IMR-90 (cell line): ENCODE measurements at regions not wholly inside any gene's neighbourhood (a gene's known extent, or its start where the extent isn't known, plus 50 kb on each side); places are given as distances from the start of the nearest gene placed in this dataset.

ENCODE experiments used
- ATAC-seq: fragments of 200-7000 bp; cut with Tn5 transposase; 2 replicates; pipeline ENCODE4 v1.9.1; 2020; ENCODE audit warnings: low read depth, mild to moderate bottlenecking, moderate library complexity
- BruUV-seq: library from RNA; stranded (reverse); fragments of 400-500 nt; replicated peaks from 2 replicates; lab custom pipeline; 2021; lab: Mats Ljungman, UMichigan
- CTCF ChIA-PET: fragments of 300-600 bp; formaldehyde crosslinking; extraction: SDS; loops from one replicate; lab custom pipeline; 2021; ENCODE audit warnings: antibody characterized with exemption; lab: Yijun Ruan, JAX
- POLR2A ChIA-PET: fragments of 300-600 bp; sonication (Branson Sonifier 250); formaldehyde crosslinking; loops from one replicate; lab custom pipeline; 2022; ENCODE audit warnings: antibody characterized with exemption; ENCODE audit not compliant: unreplicated experiment; lab: Charles Lee
- DNase-seq: peaks from one replicate; pipeline ENCODE4 v3.0.0; 2013
- H2AFZ ChIP-seq: replicated peaks from 2 replicates; pipeline ENCODE3; 2013; ENCODE audit warnings: low read length, mild to moderate bottlenecking; ENCODE audit not compliant: poor library complexity
- H2AK5ac ChIP-seq: 2 replicates; pipeline ENCODE4 v1.6.1; 2013; ENCODE audit warnings: low read depth, low read length, inconsistent platforms
- H2AK9ac ChIP-seq: replicated peaks from 2 replicates; pipeline ENCODE3; 2013; ENCODE audit warnings: mild to moderate bottlenecking, low read depth, low read length, moderate library complexity; ENCODE audit not compliant: poor library complexity
- H2BK120ac ChIP-seq: 2 replicates; pipeline ENCODE4 v1.6.1; 2013; ENCODE audit warnings: low read depth, low read length, inconsistent platforms
- H2BK15ac ChIP-seq: 3 replicates; pipeline ENCODE4 v1.6.1; 2013; ENCODE audit warnings: low read depth, low read length, inconsistent platforms
- H2BK20ac ChIP-seq: 2 replicates; pipeline ENCODE4 v1.6.1; 2013; ENCODE audit warnings: low read depth, mild to moderate bottlenecking, inconsistent platforms, low read length, moderate library complexity
- H2BK5ac ChIP-seq: 2 replicates; pipeline ENCODE4 v1.6.1; 2013; ENCODE audit warnings: mild to moderate bottlenecking, low read depth, low read length, inconsistent platforms; ENCODE audit not compliant: poor library complexity, severe bottlenecking
- H3K14ac ChIP-seq: replicated peaks from 2 replicates; pipeline ENCODE4 v1.6.1; 2013; ENCODE audit warnings: low read depth, low read length, inconsistent platforms
- H3K18ac ChIP-seq: 2 replicates; pipeline ENCODE4 v1.6.1; 2013; ENCODE audit warnings: low read depth, low read length, control low read depth
- H3K23ac ChIP-seq: 2 replicates; pipeline ENCODE4 v1.6.1; 2013; ENCODE audit warnings: low read depth, low read length, inconsistent platforms
- H3K27ac ChIP-seq: 2 replicates; pipeline ENCODE4 v1.5.1; 2013; ENCODE audit warnings: mild to moderate bottlenecking, control low read depth, low read length; ENCODE audit not compliant: insufficient read depth
- H3K27me3 ChIP-seq: 2 replicates; pipeline ENCODE4 v1.6.1; 2013; ENCODE audit warnings: low read length; ENCODE audit not compliant: control insufficient read depth, insufficient read depth
- H3K36me3 ChIP-seq: 2 replicates; pipeline ENCODE4 v1.6.1; 2013; ENCODE audit warnings: low read length, mixed read lengths; ENCODE audit not compliant: control insufficient read depth, insufficient read depth
- H3K4ac ChIP-seq: 2 replicates; pipeline ENCODE4 v1.6.1; 2013; ENCODE audit warnings: low read depth, low read length, inconsistent platforms
- H3K4me1 ChIP-seq: 2 replicates; pipeline ENCODE4 v1.6.1; 2013; ENCODE audit warnings: low read length, mixed read lengths; ENCODE audit not compliant: control insufficient read depth, insufficient read depth
- H3K4me2 ChIP-seq: 2 replicates; pipeline ENCODE4 v1.6.1; 2013; ENCODE audit warnings: low read depth, mild to moderate bottlenecking, control low read depth, low read length, moderate library complexity
- H3K4me3 ChIP-seq: 2 replicates; pipeline ENCODE4 v1.5.1; 2013; ENCODE audit warnings: low read depth, mild to moderate bottlenecking, control low read depth, low read length, moderate library complexity; ENCODE audit not compliant: insufficient read depth
- H3K56ac ChIP-seq: 2 replicates; pipeline ENCODE4 v1.6.1; 2013; ENCODE audit warnings: low read length, inconsistent platforms; ENCODE audit not compliant: insufficient read depth; ENCODE audit errors: extremely low read depth
- H3K79me1 ChIP-seq, 2 experiments: 2 replicates each; pipeline ENCODE4 v1.6.1; 2013; ENCODE audit warnings: low read length in 2 of 2, inconsistent platforms in 1 of 2, low read depth in 1 of 2
- H3K9ac ChIP-seq: 2 replicates; pipeline ENCODE4 v1.6.1; 2013; ENCODE audit warnings: low read depth, low read length, control low read depth
- H3K9me1 ChIP-seq: 2 replicates; pipeline ENCODE4 v1.6.1; 2013; ENCODE audit warnings: low read length, inconsistent platforms; ENCODE audit not compliant: insufficient read depth
- H3K9me3 ChIP-seq: 2 replicates; pipeline ENCODE4 v1.6.1; 2013; ENCODE audit warnings: low read length; ENCODE audit not compliant: control insufficient read depth, insufficient read depth
- H4K20me1 ChIP-seq: 2 replicates; pipeline ENCODE4 v1.6.1; 2013; ENCODE audit warnings: low read length, inconsistent platforms; ENCODE audit not compliant: insufficient read depth
- H4K5ac ChIP-seq: 2 replicates; pipeline ENCODE4 v1.6.1; 2013; ENCODE audit warnings: mild to moderate bottlenecking, low read depth, low read length, control low read depth
- H4K8ac ChIP-seq, 2 experiments: 2 replicates each; pipeline ENCODE4 v1.6.1; 2013; ENCODE audit warnings: low read depth in 2 of 2, low read length in 2 of 2, control low read depth in 1 of 2, inconsistent platforms in 1 of 2
- H4K91ac ChIP-seq: 2 replicates; pipeline ENCODE4 v1.6.1; 2013; ENCODE audit warnings: low read depth, low read length, inconsistent platforms; ENCODE audit not compliant: insufficient read depth
- CEBPB ChIP-seq: IDR thresholded peaks from 2 replicates; pipeline ENCODE4 v1.6.1; 2012; ENCODE audit warnings: low read depth, low read length, improper control_type of control experiment
- CHD1 ChIP-seq: IDR thresholded peaks from 2 replicates; pipeline ENCODE4 v1.6.1; 2012; ENCODE audit warnings: low read depth, low read length, improper control_type of control experiment
- FOS ChIP-seq: fragments of 150-350 bp; IDR thresholded peaks from 2 replicates; pipeline ENCODE4 v1.6.1; 2016; ENCODE audit warnings: low read depth, low read length
- MAZ ChIP-seq: IDR thresholded peaks from 2 replicates; pipeline ENCODE4 v1.6.1; 2012; ENCODE audit warnings: low read depth, mild to moderate bottlenecking, low read length, improper control_type of control experiment, moderate library complexity, borderline replicate concordance
- MXI1 ChIP-seq: IDR thresholded peaks from 2 replicates; pipeline ENCODE4 v1.6.1; 2012; ENCODE audit warnings: low read depth, mild to moderate bottlenecking, low read length, moderate library complexity, borderline replicate concordance
- SMC3 ChIP-seq: fragments of 150-350 bp; IDR thresholded peaks from 2 replicates; pipeline ENCODE4 v1.6.1; 2016; ENCODE audit warnings: low read depth, mild to moderate bottlenecking, antibody characterized with exemption, low read length, moderate library complexity
- WGBS, 2 experiments: methylation state at CpG; one replicate each; pipeline versions ENCODE4 v1.1.5 to v1.1.7; 2013; ENCODE audit warnings: missing lambda C conversion rate in 2 of 2; ENCODE audit not compliant: insufficient read length in 1 of 2; ENCODE audit errors: extremely low coverage in 2 of 2; 5-methylcytosine and 5-hydroxymethylcytosine counted together
- dilution Hi-C: fragments of 300-500 bp; cut with HindIII; formaldehyde crosslinking; loops from one replicate; pipeline ENCODE4 v1.14.3; 2018; ENCODE audit warnings: low sequenced_read_pairs; ENCODE audit not compliant: unreplicated experiment
- in situ Hi-C: fragments of 300-500 bp; cut with MboI; formaldehyde crosslinking; loops from 3 replicates; pipeline ENCODE4 v1.14.3; 2019; ENCODE audit warnings: low sequenced_read_pairs, inconsistent platforms, mixed read lengths
- intact Hi-C: fragments of 100-400 bp; cut with micrococcal nuclease; formaldehyde crosslinking; loops from 2 replicates; pipeline ENCODE4 v1.10.0; 2022
- TF ChIP-seq, protein P1 (sequence below): fragments of 150-350 bp; IDR thresholded peaks from 2 replicates; pipeline ENCODE4 v1.6.1; 2017; ENCODE audit warnings: mild to moderate bottlenecking, antibody characterized with exemption, low read length, low read depth

DNA sequence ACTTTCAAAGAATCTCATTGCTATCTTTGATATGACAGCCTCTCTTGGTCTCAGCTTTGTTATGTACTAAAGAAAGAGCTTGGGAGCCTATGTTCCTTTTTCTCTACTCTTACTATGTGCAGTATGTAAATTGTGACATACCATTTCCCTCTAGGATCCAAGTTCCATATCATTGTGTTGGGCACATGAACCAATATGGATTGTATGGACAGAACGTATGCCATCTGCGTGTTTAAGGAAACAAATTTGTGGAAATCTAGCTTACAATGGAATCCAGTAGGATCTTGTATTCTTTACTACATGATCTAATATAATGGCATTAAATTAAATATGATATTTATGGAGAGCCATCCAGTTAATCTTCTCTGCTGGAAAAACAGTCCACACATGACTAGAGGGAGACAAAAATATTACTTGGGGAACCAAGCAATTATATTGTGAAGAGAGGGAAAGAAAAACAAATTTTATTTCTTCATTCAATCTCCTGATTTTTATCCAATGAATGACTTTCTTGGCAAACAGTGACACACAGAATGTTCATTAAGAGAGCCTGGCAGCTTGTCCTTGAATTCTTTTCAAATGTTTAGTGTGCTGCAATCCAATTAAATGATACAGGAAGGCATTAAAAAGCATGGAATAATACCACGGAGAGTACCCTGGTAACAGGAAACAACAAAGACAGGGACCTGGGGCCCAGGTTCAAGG is 106.5 kb upstream of the DAB1 start:
- Histone ChIP-seq H3K79me1 (no peaks in the 10 kb centered on the region), H3K14ac (no peak overlapping the region), H4K20me1 (no peaks in the 10 kb centered on the region), H4K5ac (no peak overlapping the region), H4K8ac (no peak overlapping the region), H2AK5ac (no peak overlapping the region), H3K36me3 (no peaks in the 10 kb centered on the region), H4K91ac (no peak overlapping the region), H3K4ac (no peak overlapping the region), H2AK9ac (no peak overlapping the region), H3K18ac (no peak overlapping the region), H2AFZ (no peak overlapping the region), H3K27ac (no peak overlapping the region), H2BK20ac (no peak overlapping the region), H2BK15ac (no peak overlapping the region), H3K23ac (no peak overlapping the region), H3K9me3 (no peaks in the 10 kb centered on the region), H3K9ac (no peak overlapping the region), H3K4me2 (no peak overlapping the region), H3K9me1 (no peaks in the 10 kb centered on the region), H3K4me1 (no peaks in the 10 kb centered on the region), H3K27me3 (no peaks in the 10 kb centered on the region), H3K56ac (no peak overlapping the region), H2BK120ac (no peak overlapping the region), H2BK5ac (no peak overlapping the region), H3K4me3 (no peak overlapping the region)
- ChIA-PET POLR2A (no interaction called here), CTCF (no interaction called here)
- TF ChIP-seq FOS (no peak), MXI1 (no peak), MAZ (no peak), SMC3 (no peak), CHD1 (no peak), CEBPB (no peak)
- TF ChIP-seq, protein P1, sequence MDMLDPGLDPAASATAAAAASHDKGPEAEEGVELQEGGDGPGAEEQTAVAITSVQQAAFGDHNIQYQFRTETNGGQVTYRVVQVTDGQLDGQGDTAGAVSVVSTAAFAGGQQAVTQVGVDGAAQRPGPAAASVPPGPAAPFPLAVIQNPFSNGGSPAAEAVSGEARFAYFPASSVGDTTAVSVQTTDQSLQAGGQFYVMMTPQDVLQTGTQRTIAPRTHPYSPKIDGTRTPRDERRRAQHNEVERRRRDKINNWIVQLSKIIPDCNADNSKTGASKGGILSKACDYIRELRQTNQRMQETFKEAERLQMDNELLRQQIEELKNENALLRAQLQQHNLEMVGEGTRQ: no peak
- intact Hi-C loops (no loop called here), in situ Hi-C loops (no loop called here), dilution Hi-C loops (no loop called here)
- WGBS, 2 experiments: no CpG with 5 or more reads among the region's 3 CpGs
- BruUV-seq: no TSS peak
- ATAC-seq (no peak), DNase-seq (no peak)
